Stimulated activated CD4-positive, alpha-beta T cell treated with anti-CD3 and anti-CD28 coated beads, TNF-alpha, amount 100 ng/mL, for 48 hours (primary cell): ENCODE measurements at regions not wholly inside any gene's neighbourhood (a gene's known extent, or its start where the extent isn't known, plus 50 kb on each side); places are given as distances from the start of the nearest gene placed in this dataset.

Experiments used
- DNase-seq, 3 donors: peaks; one replicate each; pipeline ENCODE4 v3.0.0-alpha.2; 2020; ENCODE audit warnings: low read depth in 3 of 3

GRCh38 chr2:239496700-239497099 lies 95.9 kb upstream of the HDAC4 start:
- DNase-seq = peak in 1 of 3 donors; percentile 18

GRCh38 chr2:239495791-239496233 lies 95.0 kb upstream of the HDAC4 start:
- DNase-seq = no peak

- no peak for DNase-seq
Measured at GRCh38 chr2:239495175-239495574, 94.4 kb upstream of the HDAC4 start.

DNA sequence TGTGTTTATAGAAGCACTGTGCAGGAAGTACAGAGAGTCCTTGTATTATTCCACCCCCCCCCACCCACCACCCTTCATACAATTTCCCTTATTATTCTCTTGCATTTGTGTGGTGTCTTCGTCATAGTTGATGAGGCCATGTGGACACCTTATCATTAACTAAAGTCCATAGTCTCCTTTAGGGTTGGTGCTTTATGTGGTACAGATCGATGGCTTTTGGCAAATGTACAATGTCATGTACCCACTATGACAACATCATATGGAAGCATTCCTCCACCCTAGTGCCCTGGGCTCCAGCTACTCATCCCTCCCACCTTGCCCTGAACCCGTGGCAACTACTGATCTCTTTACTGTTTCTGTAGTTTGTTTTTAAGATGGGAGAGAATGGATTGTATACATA lies 93.8 kb upstream of the HDAC4 start:
- DNase-seq = no peak

- DNase-seq = no peak
Measured at GRCh38 chr2:239489481-239489880, 88.7 kb upstream of the HDAC4 start.

DNA sequence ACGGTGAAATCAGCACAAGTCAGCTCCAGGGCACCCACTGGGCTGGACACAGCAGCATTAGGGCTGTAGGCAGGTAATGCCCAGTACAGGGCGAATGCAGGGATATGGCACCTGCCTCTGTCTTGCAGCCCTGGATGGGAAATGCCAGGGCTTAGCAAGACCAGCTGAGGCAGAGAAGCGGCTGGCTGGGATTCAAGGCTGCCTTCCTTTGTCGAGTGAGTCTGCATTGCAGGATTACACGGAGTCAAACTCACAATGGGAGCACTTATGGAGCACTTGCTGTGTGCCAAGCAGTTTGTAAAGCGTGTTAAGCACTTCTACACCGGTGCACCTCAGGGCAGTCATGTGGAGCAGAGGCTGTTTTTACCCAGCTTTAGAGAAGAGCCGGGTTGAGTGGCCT lies 87.3 kb upstream of the HDAC4 start:
- DNase-seq = no peak

DNA sequence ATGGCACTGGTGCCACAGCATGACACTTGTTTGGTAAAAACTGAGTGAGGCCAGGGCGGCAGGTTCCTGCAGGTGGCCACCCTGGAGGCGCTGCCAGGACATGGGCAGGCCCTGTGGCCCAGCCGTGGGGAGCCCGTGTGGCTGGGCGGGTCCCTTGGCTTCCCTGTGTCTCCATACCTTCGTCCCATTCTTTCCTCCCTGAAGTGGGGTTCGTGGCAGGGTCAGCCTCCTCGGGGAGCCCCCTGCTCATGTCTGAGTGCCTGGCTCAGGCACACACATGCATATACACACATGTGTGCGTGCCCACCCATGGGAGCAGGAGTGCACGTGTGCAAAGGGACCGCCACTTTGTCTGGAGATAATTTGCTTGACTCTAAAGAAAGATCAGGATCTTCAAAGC lies 86.5 kb upstream of the HDAC4 start:
- no peak for DNase-seq

DNA sequence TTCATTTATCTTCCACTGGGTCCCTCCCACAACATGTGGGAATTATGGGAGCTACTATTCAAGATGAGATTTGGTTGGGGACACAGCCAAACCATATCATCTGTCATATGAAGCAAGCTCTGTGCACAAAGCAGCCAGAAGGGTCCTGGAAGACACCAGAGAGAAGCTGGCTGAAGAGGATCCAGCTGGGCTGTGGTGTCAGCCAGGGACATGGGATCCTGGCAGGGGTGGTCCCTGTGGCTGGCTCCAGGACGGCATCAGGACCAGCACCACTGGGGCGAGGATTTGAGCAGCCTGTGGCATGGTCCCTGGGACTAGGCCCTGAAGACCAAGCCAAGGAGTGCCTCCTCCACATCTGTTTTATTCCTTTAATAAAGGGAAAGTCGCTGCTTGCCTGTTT lies 84.8 kb upstream of the HDAC4 start:
- no peak for DNase-seq

DNA sequence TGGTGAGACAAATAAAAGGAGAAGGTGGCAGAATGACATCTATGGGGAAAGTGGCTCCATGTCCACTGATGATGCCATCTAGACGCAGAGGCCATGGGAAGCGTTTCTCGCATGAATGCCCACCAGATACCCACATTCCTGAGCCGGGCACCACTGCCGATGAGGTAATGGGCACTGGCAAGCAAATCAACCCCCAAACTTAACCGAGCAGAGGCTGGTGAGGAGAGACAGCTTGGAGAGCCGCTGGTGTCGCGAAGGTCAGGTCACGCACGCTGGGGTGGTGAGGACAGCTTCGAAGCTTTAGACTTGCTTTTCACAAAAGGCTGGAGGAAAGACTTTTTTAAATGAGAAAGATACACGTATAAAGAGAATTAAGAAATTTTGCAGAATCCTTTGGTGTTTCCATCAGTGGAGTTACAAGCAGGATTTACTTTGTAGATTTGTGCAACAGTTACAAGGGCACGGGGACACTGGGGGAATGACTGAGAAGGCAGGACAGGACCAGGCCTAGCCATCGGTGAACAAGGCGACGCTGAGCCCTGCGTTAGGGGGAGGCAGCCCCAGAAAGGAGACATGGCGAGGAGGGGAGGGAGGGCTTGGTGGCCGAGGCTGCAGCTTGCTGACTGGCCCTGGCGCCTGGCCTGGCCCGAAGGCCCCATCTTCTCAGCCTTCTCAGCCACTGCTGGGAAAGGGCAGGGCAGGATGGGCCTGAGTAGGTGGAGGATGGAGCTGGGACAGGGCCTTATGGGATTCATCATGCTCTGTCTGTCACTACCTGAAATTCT lies 83.9 kb upstream of the HDAC4 start:
- no peak for DNase-seq

- no peak for DNase-seq
Measured at GRCh38 chr2:239482778-239483712, 82.2 kb upstream of the HDAC4 start.

GRCh38 chr2:239479471-239479870 lies 78.7 kb upstream of the HDAC4 start:
- no peak for DNase-seq

DNA sequence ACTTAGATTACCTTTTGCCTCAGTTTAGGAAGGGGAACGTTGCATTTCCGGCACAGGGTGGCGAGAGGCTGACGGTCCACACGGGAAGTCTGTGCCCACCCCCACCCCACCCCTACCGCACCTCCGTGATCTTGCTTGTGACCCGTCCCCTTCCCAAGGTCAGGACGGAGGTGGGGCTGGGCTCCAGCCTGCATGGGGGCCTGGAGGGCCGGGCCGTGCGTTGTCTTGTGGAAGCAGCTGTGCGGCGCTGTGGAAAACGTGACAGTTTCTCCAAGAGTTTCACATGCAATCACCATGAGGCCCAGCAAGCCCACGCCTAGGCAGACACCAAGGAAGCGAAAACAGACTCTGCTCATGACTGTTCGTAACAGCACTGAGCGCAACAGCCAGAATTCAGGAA lies 76.8 kb upstream of the HDAC4 start:
- no peak for DNase-seq

DNA sequence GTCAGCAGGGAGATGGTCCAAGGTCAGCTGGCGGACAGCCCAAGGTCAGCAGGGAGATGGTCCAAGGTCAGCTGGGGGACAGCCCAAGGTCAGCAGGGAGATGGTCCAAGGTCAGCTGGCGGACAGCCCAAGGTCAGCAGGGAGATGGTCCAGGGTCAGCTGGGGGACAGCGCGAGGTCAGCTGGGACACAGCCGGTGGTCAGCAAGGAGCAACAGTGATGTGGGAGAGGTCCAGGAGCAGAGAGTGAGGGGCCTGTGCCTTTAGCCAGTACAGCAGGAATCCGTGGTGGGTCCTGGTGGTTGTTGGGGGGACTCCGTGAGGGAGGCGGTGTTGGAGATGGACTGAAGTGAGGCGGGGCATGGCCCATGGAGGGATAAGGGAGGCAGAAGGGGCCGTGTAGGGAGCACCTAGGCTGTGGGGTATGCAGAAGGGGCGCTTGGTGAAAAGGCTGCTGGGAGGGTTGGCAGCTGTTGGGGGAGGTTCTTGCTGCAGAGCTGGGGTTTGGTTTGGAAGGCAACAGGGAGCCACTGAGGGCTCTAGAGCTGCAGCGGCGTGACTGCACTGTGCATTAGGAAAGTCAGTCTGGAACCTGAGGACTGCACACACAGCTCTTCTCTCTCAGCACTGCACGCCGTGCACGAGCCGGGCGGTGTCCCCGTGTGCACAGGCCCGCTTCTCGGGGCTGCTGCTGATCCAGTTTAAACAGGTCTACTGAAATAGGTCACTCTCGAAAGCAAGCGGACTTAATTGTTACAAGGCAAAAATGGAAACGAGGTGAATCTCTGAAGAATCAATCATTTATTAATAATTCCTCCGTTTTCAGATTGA lies 76.2 kb upstream of the HDAC4 start:
- DNase-seq = no peak

DNA sequence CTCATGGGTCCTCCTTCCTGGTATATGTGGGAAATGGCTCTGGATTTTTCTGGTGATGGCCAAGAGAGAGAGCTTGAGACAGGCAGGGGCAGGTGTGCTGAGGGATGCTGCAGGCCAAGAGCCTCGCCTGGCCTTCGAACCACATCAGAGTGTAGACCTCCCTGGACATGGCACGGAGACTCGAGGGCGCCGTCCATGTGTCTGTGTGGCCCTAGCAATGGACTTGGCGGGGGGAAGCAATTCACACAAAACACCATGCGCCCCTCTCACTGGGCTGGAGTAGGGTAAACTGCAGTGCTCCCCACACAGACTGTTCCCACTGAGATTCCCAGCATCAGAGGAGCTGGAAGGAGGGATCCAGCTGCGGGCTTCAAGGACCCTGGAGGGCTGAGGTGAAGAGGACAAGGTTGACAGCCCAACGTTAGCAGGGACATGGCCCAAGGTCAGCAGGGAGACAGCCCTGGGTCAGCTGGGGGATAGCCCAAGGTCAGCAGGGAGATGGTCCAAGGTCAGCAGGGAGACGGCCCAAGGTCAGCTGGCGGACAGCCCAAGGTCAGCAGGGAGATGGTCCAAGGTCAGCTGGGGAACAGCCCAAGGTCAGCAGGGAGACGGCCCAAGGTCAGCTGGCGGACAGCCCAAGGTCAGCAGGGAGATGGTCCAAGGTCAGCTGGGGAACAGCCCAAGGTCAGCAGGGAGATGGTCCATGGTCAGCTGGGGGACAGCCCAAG lies 75.4 kb upstream of the HDAC4 start:
- DNase-seq = no peak

GRCh38 chr2:239475161-239476028 lies 74.6 kb upstream of the HDAC4 start:
- no peak for DNase-seq

DNA sequence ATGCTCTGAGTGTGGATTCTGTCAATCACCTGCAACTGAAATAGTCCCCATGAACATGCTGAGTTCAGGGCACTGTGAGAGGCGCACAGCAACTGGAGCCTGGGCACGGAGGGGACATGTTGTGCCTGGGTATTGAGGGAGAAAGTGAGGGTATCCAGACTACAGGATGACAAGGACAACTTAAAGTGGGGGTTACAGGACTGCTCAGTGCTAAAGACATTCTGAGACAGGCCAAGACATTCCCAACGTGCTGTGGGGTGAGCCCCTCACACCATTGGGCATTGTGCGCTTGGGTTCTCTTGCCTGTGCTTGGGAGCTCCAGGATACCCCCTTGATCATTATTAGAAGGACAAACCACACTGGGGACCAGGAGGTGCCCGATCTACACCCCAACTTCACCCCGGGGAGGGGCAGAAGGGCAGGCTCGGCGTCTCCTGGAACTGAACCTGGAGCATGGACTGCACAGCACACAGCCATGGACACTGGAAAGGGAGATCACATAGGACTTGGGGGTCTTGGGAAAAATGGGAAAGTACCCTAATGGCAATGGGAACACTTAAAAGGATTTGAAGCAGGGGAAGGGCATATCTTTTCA lies 72.5 kb upstream of the HDAC4 start:
- DNase-seq = no peak

- DNase-seq = no peak
Measured at GRCh38 chr2:239472235-239472775, 71.5 kb upstream of the HDAC4 start.

- DNase-seq = no peak
Measured at GRCh38 chr2:239471011-239471792, 70.4 kb upstream of the HDAC4 start.
